Natural killer cell (primary cell): ENCODE measurements at regions not wholly inside any gene's neighbourhood (a gene's known extent, or its start where the extent isn't known, plus 50 kb on each side); places are given as distances from the start of the nearest gene placed in this dataset.
"Not testable (repeated sequence)": the region's sequence is repeated elsewhere in the genome, so short reads cannot be mapped to it uniquely, and the experiment has no call there.

Experiments
- ATAC-seq, 3 donors: fragments of 150-1000 bp in 2 of 3; fragments of 200-7000 bp in 1 of 3; cut with Tn5 transposase; 1 replicate in 1 of 3; 2 replicates in 2 of 3; pipeline ENCODE4 v1.10.0; 2021; ENCODE audit warnings: mild to moderate bottlenecking in 2 of 3, moderate library complexity in 2 of 3
- DNase-seq, 2 donors: peaks; one replicate each; pipeline versions ENCODE4 v3.0.0 to v3.0.0-alpha.2; 2013 to 2021; ENCODE audit warnings: mixed read lengths in 1 of 2
- H3K27ac ChIP-seq: one replicate; pipeline ENCODE4 v1.5.1; 2013; ENCODE audit warnings: mild to moderate bottlenecking, low read length
- H3K27me3 ChIP-seq: one replicate; pipeline ENCODE4 v1.6.1; 2013; ENCODE audit warnings: low read length; ENCODE audit not compliant: control insufficient read depth, insufficient read depth
- H3K36me3 ChIP-seq: one replicate; pipeline ENCODE4 v1.6.1; 2013; ENCODE audit warnings: low read length; ENCODE audit not compliant: control insufficient read depth, insufficient read depth
- H3K4me1 ChIP-seq: one replicate; pipeline ENCODE4 v1.6.1; 2013; ENCODE audit warnings: low read length; ENCODE audit not compliant: control insufficient read depth, insufficient read depth
- H3K4me3 ChIP-seq: one replicate; pipeline ENCODE4 v1.5.1; 2013; ENCODE audit warnings: low read length
- H3K9me3 ChIP-seq: one replicate; pipeline ENCODE4 v1.6.1; 2013; ENCODE audit warnings: low read length; ENCODE audit not compliant: control insufficient read depth, insufficient read depth
- H3K27ac Mint-ChIP-seq, 2 donors: one replicate each; pipeline ENCODE4 v1.8.0; 2022; ENCODE audit warnings: mild to moderate bottlenecking in 2 of 2, mixed read lengths in 2 of 2, moderate library complexity in 1 of 2
- H3K27me3 Mint-ChIP-seq, 2 donors: one replicate each; pipeline ENCODE4 v1.8.0; 2022; ENCODE audit warnings: low read depth in 2 of 2, mixed read lengths in 2 of 2
- H3K36me3 Mint-ChIP-seq: one replicate; pipeline ENCODE4 v1.8.0; 2022; ENCODE audit warnings: mixed read lengths
- H3K4me1 Mint-ChIP-seq, 2 donors: one replicate each; pipeline ENCODE4 v1.8.0; 2022; ENCODE audit warnings: mixed read lengths in 2 of 2
- H3K4me3 Mint-ChIP-seq: one replicate; pipeline ENCODE4 v1.8.0; 2022; ENCODE audit warnings: mild to moderate bottlenecking, moderate library complexity, mixed read lengths
- H3K9me3 Mint-ChIP-seq, 2 donors: one replicate each; pipeline ENCODE4 v1.8.0; 2022; ENCODE audit warnings: mixed read lengths in 2 of 2
- CTCF ChIP-seq: fragments of 200-600 bp; IDR thresholded peaks from one replicate; pipeline ENCODE4 v1.8.0; 2022; ENCODE audit warnings: antibody characterized with exemption
- WGBS: methylation state at CpG from one replicate; pipeline ENCODE4 v1.1.7; 2013; ENCODE audit warnings: missing lambda C conversion rate; ENCODE audit not compliant: insufficient coverage; 5-methylcytosine and 5-hydroxymethylcytosine counted together
- intact Hi-C: fragments of 100-400 bp; cut with micrococcal nuclease; formaldehyde crosslinking; loops from one replicate; pipeline ENCODE4 v1.14.2; 2022

- DNase-seq (no peak), ATAC-seq (no peak)
- intact Hi-C loops, result no loop called here
- H3K4me1 Mint-ChIP-seq, result no peaks in the 10 kb centered on the region
- no peaks in the 10 kb centered on the region for H3K27me3 Mint-ChIP-seq
- H3K9me3 Mint-ChIP-seq, result peaks cover 3 to 5% of the 10 kb centered on the region in 2 donors
- H3K36me3 ChIP-seq, result no peaks in the 10 kb centered on the region
- no peak overlapping the region for H3K27ac Mint-ChIP-seq
- no peaks in the 10 kb centered on the region for H3K9me3 ChIP-seq
- H3K27me3 ChIP-seq, result no peaks in the 10 kb centered on the region
- no peak overlapping the region for H3K4me3 ChIP-seq
- no peak overlapping the region for H3K4me3 Mint-ChIP-seq
- no peak overlapping the region for H3K27ac ChIP-seq
- WGBS, result 74% methylated on average over 4 of the region's 5 CpGs
- no peak for TF ChIP-seq CTCF
- H3K36me3 Mint-ChIP-seq, result peaks cover 25% of the 10 kb centered on the region
- H3K4me1 ChIP-seq, result no peaks in the 10 kb centered on the region
These were observed 319.7 kb upstream of the DEFB115 start for GRCh38 chr20:30937790-30938189.

- DNase-seq, result no peak
- H3K9me3 Mint-ChIP-seq, result peaks cover 5 to 14% of the 10 kb centered on the region in 2 donors
- Histone ChIP-seq H3K4me1 (no peaks in the 10 kb centered on the region), H3K27me3 (no peaks in the 10 kb centered on the region), H3K36me3 (no peaks in the 10 kb centered on the region), H3K27ac (no peak overlapping the region), H3K9me3 (no peaks in the 10 kb centered on the region), H3K4me3 (no peak overlapping the region)
- ATAC-seq, result no peak
- no peak overlapping the region for H3K27ac Mint-ChIP-seq
- H3K4me1 Mint-ChIP-seq, result no peaks in the 10 kb centered on the region
- H3K27me3 Mint-ChIP-seq, result no peaks in the 10 kb centered on the region
- TF ChIP-seq CTCF, result no peak
- WGBS, result 91% methylated on average over 13 of the region's 13 CpGs
- intact Hi-C loops, result no loop called here
- peaks cover 10% of the 10 kb centered on the region for H3K36me3 Mint-ChIP-seq
- H3K4me3 Mint-ChIP-seq, result no peak overlapping the region
These were observed 307.7 kb upstream of the DEFB115 start for GRCh38 chr20:30949761-30950160.

GRCh38 chr20:30951088-30951487, 306.4 kb upstream of the DEFB115 start:
- DNase-seq, H3K9me3 ChIP-seq, H3K4me3 ChIP-seq, H3K36me3 ChIP-seq, H3K27me3 ChIP-seq, intact Hi-C loops, ATAC-seq, H3K27me3 Mint-ChIP-seq, H3K27ac Mint-ChIP-seq, H3K27ac ChIP-seq, H3K4me3 Mint-ChIP-seq, H3K4me1 ChIP-seq, H3K4me1 Mint-ChIP-seq: not testable (repeated sequence)
- 90% methylated on average over 3 of the region's 3 CpGs for WGBS
- Mint-ChIP-seq H3K9me3 (peaks cover 4 to 14% of the 10 kb centered on the region in 2 donors), H3K36me3 (peaks cover 18% of the 10 kb centered on the region)

GRCh38 chr20:30956649-30957048, 300.8 kb upstream of the DEFB115 start:
- H3K27me3 ChIP-seq, H3K4me1 ChIP-seq, H3K9me3 Mint-ChIP-seq, H3K4me3 Mint-ChIP-seq, DNase-seq, ATAC-seq, H3K9me3 ChIP-seq, H3K27ac ChIP-seq, H3K27me3 Mint-ChIP-seq, H3K36me3 ChIP-seq, H3K4me1 Mint-ChIP-seq, intact Hi-C loops, H3K27ac Mint-ChIP-seq, H3K4me3 ChIP-seq: not testable (repeated sequence)
- peaks cover 13% of the 10 kb centered on the region for H3K36me3 Mint-ChIP-seq
- WGBS, result no CpG with 5 or more reads among the region's 3 CpGs

- DNase-seq, H3K36me3 ChIP-seq, H3K27me3 Mint-ChIP-seq, ATAC-seq, H3K9me3 Mint-ChIP-seq, H3K4me3 ChIP-seq, H3K27ac ChIP-seq, intact Hi-C loops, H3K27ac Mint-ChIP-seq, H3K9me3 ChIP-seq, H3K4me1 Mint-ChIP-seq, H3K27me3 ChIP-seq, H3K4me1 ChIP-seq, H3K4me3 Mint-ChIP-seq: not testable (repeated sequence)
- peaks cover 13% of the 10 kb centered on the region for H3K36me3 Mint-ChIP-seq
These were observed 298.3 kb upstream of the DEFB115 start for GRCh38 chr20:30959208-30959607.
